ENCODE measurements at regions not wholly inside any gene's neighbourhood (a gene's known extent, or its start where the extent isn't known, plus 50 kb on each side); places are given as distances from the start of the nearest gene placed in this dataset.

DNA sequence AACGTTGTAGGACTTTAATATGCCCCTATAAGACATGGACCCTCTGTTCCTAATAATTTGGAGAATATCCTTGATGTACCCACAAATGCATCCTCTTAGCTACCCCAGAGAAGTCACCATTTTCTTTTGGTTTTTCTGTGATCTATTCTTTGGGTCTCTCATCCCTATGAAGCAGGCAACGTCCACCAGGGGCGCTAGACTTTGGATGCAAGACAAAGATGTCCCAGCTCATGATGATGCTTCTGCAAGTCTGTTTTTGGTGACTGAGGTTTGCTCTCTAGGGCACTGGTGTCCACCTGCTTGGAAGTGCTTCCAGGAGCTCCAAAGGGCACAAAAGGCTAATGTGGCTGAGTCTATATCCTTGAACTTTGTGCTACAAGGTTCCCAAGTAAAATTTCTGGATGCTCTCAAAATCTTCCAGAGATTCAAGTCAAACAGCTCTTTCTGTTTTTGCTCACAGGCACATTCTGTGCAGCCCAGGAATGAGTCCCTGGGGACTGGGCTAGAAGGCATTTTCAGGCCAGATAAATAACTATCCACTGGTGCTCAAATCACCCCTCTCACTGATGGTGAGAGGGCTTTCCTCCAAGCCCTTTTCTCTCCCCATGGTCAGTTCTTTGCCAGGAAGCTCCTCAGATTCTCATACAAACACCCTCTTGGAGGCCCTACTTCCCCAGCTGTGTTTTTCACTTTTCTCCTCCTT is 166.4 kb downstream of the C7orf25 start:
- Histone ChIP-seq H3K27ac (ENCODE audit: low read depth, low read length) (no peak overlapping the region), H3K4me1 (ENCODE audit: control insufficient read depth in 5 of 5, insufficient read depth in 5 of 5, low read length in 5 of 5) (peaks cover 0 to 10% (median 5%) of the 10 kb centered on the region in 5 donors), H3K4me3 (ENCODE audit: low read depth in 1 of 5, low read length in 5 of 5) (no peak overlapping the region), H3K9me3 (ENCODE audit: control insufficient read depth in 5 of 5, low read length in 5 of 5) (no peaks in the 10 kb centered on the region), H3K9ac (ENCODE audit: low read length in 5 of 5) (no peak overlapping the region), H3K36me3 (ENCODE audit: control insufficient read depth in 5 of 5, insufficient read depth in 5 of 5, low read length in 5 of 5) (no peaks in the 10 kb centered on the region), H3K27me3 (ENCODE audit: control insufficient read depth in 5 of 5, insufficient read depth in 4 of 5, low read length in 5 of 5) (no peaks in the 10 kb centered on the region)

DNA sequence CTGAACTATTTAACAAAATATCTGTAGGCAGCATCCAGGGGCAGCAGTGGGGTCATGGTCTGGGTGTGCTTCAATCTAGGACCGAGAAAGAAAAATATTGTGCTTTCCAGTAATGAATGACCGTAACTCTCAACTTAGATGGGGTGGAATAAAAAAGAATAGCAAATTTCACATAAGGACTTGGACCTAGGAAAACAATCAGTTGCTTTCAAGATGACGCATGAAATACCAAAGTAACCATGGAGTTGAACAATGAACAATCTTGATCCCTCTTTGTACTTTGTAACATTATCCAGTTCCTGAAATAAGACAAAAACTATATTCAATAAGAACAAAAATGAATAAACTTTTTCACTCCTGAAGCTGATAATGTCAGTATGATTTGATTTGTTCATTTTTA is 167.1 kb downstream of the C7orf25 start:
- H3K36me3 ChIP-seq (ENCODE audit: control insufficient read depth in 5 of 5, insufficient read depth in 5 of 5, low read length in 5 of 5): no peaks in the 10 kb centered on the region
- peaks cover 0 to 13% (median 6%) of the 10 kb centered on the region in 5 donors for H3K4me1 ChIP-seq (ENCODE audit: control insufficient read depth in 5 of 5, insufficient read depth in 5 of 5, low read length in 5 of 5)
- no peak overlapping the region for H3K9ac ChIP-seq (ENCODE audit: low read length in 5 of 5)
- H3K27me3 ChIP-seq (ENCODE audit: control insufficient read depth in 5 of 5, insufficient read depth in 4 of 5, low read length in 5 of 5): no peaks in the 10 kb centered on the region
- H3K27ac ChIP-seq (ENCODE audit: low read depth, low read length): no peak overlapping the region
- H3K9me3 ChIP-seq (ENCODE audit: control insufficient read depth in 5 of 5, low read length in 5 of 5): no peaks in the 10 kb centered on the region
- no peak overlapping the region for H3K4me3 ChIP-seq (ENCODE audit: low read depth in 1 of 5, low read length in 5 of 5)

DNA sequence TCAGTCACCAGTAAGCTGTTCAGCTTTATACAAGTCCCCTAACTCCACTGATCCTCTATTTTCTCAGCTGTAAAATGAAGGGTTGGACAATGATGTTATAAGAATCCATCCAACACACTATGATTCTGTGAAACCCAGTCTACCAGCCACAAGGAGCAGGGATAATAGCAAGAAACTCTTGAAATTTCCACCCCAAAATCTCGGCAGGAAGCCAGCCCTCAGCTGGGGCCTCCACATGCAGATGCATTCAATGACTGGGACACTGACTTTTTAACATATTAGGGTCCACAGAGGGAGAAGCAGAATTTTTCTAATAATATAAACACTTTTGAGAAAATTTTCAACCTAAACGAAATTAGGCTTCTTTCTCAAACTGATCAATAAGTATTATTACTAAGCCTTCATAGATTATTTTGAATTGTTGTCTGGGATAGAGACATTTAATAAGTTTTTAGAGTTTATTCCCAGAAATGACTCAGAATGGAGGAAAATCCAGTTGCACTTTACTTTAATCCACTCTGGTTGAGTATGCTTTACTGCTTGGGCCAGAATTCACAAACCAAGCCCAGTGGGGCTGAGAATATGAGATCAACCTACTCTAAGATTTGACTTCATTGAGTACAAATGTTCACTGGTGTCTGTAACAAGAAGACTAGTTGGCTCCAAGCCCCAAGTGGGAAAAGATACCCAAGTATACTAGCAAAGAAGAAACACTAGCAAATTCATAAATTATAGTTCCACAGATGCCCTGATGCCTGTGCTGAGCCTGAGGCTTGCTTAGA is 168.6 kb downstream of the C7orf25 start:
- Histone ChIP-seq H3K36me3 (ENCODE audit: control insufficient read depth in 5 of 5, insufficient read depth in 5 of 5, low read length in 5 of 5) (no peaks in the 10 kb centered on the region), H3K9ac (ENCODE audit: low read length in 5 of 5) (no peak overlapping the region), H3K27ac (ENCODE audit: low read depth, low read length) (peak overlapping the region; percentile 3), H3K27me3 (ENCODE audit: control insufficient read depth in 5 of 5, insufficient read depth in 4 of 5, low read length in 5 of 5) (no peaks in the 10 kb centered on the region), H3K9me3 (ENCODE audit: control insufficient read depth in 5 of 5, low read length in 5 of 5) (no peaks in the 10 kb centered on the region), H3K4me1 (ENCODE audit: control insufficient read depth in 5 of 5, insufficient read depth in 5 of 5, low read length in 5 of 5) (peaks cover 0 to 19% (median 8%) of the 10 kb centered on the region in 5 donors), H3K4me3 (ENCODE audit: low read depth in 1 of 5, low read length in 5 of 5) (no peak overlapping the region)

DNA sequence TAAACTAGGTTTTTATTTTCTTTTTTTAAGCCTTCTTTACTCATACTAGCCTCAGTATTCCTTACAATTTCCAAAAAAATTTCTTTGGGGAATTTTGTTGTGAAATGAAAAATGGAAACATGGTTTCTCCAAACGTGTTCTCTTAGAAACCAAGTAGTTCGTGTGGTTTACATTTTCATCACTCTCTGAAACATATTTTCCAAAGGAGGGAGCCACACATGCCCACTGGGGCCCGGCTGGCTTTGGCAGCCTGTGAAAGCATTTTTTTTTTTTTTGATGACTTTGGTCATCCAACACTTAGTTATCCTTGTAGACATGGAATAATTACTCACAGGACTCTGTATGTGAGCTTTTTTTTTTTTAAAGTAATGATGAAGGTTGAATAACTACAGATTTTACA is 169.6 kb downstream of the C7orf25 start:
- H3K27ac ChIP-seq (ENCODE audit: low read depth, low read length): no peak overlapping the region
- H3K9me3 ChIP-seq (ENCODE audit: control insufficient read depth in 5 of 5, low read length in 5 of 5): no peaks in the 10 kb centered on the region
- H3K36me3 ChIP-seq (ENCODE audit: control insufficient read depth in 5 of 5, insufficient read depth in 5 of 5, low read length in 5 of 5): no peaks in the 10 kb centered on the region
- H3K9ac ChIP-seq (ENCODE audit: low read length in 5 of 5): no peak overlapping the region
- H3K27me3 ChIP-seq (ENCODE audit: control insufficient read depth in 5 of 5, insufficient read depth in 4 of 5, low read length in 5 of 5): no peaks in the 10 kb centered on the region
- H3K4me1 ChIP-seq (ENCODE audit: control insufficient read depth in 5 of 5, insufficient read depth in 5 of 5, low read length in 5 of 5): peaks cover 0 to 19% (median 8%) of the 10 kb centered on the region in 5 donors
- H3K4me3 ChIP-seq (ENCODE audit: low read depth in 1 of 5, low read length in 5 of 5): no peak overlapping the region

DNA sequence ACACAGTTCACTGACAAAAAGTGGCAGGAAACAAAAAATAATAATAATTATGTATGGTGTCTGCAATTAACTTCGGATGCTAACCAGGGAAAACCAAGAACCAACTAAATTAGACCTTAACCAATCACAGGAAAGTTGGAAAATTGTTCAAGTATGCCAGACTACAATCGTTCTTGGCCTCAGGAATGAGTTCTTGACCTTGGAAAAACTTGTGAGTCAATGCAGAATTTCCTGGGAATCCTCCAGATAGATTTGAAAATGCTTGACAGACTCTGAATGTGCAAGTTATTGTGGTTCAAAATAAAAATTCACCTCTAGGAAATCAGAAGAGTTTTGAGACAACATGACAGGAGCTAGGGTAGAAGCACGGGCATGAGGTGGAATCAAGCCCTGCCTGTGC is 171.5 kb downstream of the C7orf25 start:
- Histone ChIP-seq H3K9me3 (ENCODE audit: control insufficient read depth in 5 of 5, low read length in 5 of 5) (no peaks in the 10 kb centered on the region), H3K36me3 (ENCODE audit: control insufficient read depth in 5 of 5, insufficient read depth in 5 of 5, low read length in 5 of 5) (no peaks in the 10 kb centered on the region), H3K4me1 (ENCODE audit: control insufficient read depth in 5 of 5, insufficient read depth in 5 of 5, low read length in 5 of 5) (peaks cover 0 to 15% (median 5%) of the 10 kb centered on the region in 5 donors), H3K9ac (ENCODE audit: low read length in 5 of 5) (no peak overlapping the region), H3K4me3 (ENCODE audit: low read depth in 1 of 5, low read length in 5 of 5) (no peak overlapping the region), H3K27me3 (ENCODE audit: control insufficient read depth in 5 of 5, insufficient read depth in 4 of 5, low read length in 5 of 5) (no peaks in the 10 kb centered on the region), H3K27ac (ENCODE audit: low read depth, low read length) (no peak overlapping the region)

DNA sequence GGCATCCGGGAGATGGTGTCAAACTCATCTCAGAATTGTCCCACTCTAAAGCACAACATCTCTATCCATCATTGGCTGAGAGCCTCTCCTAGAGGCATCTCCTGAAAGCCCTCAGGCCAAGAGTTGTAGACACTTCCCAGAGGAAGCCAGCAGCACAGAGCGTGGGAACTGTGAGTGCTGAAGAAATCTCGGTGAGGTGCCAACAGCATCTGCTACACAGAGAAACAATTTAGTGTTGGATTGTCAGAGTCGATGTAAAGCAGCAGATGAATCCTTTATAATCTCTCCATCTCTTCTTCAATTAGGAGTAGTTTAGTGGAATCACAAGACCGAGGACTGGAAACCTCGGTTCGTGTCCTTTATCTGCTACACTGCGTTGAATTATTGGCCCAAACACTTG is 172.2 kb downstream of the C7orf25 start:
- Histone ChIP-seq H3K27me3 (ENCODE audit: control insufficient read depth in 5 of 5, insufficient read depth in 4 of 5, low read length in 5 of 5) (no peaks in the 10 kb centered on the region), H3K9me3 (ENCODE audit: control insufficient read depth in 5 of 5, low read length in 5 of 5) (no peaks in the 10 kb centered on the region), H3K4me3 (ENCODE audit: low read depth in 1 of 5, low read length in 5 of 5) (no peak overlapping the region), H3K27ac (ENCODE audit: low read depth, low read length) (no peak overlapping the region), H3K36me3 (ENCODE audit: control insufficient read depth in 5 of 5, insufficient read depth in 5 of 5, low read length in 5 of 5) (no peaks in the 10 kb centered on the region), H3K9ac (ENCODE audit: low read length in 5 of 5) (no peak overlapping the region), H3K4me1 (ENCODE audit: control insufficient read depth in 5 of 5, insufficient read depth in 5 of 5, low read length in 5 of 5) (peaks cover 0 to 13% (median 5%) of the 10 kb centered on the region in 5 donors)

DNA sequence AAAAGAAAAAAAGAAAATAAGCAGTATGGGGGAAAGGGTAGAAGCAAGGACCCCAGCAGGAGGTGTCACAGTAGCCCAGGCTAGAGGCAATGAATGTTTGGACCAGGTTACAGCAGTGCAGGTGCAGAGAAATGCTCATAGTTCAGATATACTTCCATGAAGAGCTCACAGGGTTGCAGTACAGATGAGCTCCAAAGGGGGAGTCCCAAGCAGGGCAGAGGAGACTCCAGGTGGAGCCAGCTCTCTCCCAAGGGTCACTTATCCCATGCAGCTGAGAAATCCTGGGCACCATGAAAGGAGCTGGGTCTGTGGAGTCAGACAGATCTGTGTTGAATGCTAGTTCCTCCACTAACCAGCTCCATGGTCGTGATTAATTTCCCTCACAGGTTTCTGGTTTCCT is 174.9 kb downstream of the C7orf25 start:
- Histone ChIP-seq H3K27ac (ENCODE audit: low read depth, low read length) (no peak overlapping the region), H3K4me1 (ENCODE audit: control insufficient read depth in 5 of 5, insufficient read depth in 5 of 5, low read length in 5 of 5) (peaks cover 0 to 9% (median 2%) of the 10 kb centered on the region in 5 donors), H3K9me3 (ENCODE audit: control insufficient read depth in 5 of 5, low read length in 5 of 5) (no peaks in the 10 kb centered on the region), H3K27me3 (ENCODE audit: control insufficient read depth in 5 of 5, insufficient read depth in 4 of 5, low read length in 5 of 5) (peaks cover 0 to 2% (median 0%) of the 10 kb centered on the region in 5 donors), H3K4me3 (ENCODE audit: low read depth in 1 of 5, low read length in 5 of 5) (no peak overlapping the region), H3K36me3 (ENCODE audit: control insufficient read depth in 5 of 5, insufficient read depth in 5 of 5, low read length in 5 of 5) (no peaks in the 10 kb centered on the region), H3K9ac (ENCODE audit: low read length in 5 of 5) (no peak overlapping the region)

DNA sequence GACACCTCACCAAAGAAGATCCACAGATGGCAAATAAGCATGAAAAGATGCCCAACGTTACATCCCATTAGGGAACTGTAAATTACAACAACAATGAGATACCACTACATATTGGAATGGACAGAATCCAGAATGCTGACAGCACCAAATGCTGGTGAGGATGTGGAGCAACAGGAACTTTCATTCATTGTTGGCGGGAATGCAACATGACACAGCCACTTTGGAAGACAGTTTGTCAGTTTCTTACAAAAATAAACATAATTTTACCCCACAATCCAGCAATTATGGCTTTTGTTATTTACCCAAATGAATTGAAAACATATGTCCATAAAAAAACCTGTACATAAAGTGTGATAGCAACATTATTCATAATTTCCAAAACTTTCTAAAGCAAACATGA is 176.8 kb downstream of the C7orf25 start:
- no peak overlapping the region for H3K9ac ChIP-seq (ENCODE audit: low read length in 5 of 5)
- H3K27me3 ChIP-seq (ENCODE audit: control insufficient read depth in 5 of 5, insufficient read depth in 4 of 5, low read length in 5 of 5): peaks cover 0 to 2% (median 0%) of the 10 kb centered on the region in 5 donors
- H3K4me1 ChIP-seq (ENCODE audit: control insufficient read depth in 5 of 5, insufficient read depth in 5 of 5, low read length in 5 of 5): peaks cover 0 to 9% (median 0%) of the 10 kb centered on the region in 5 donors
- no peaks in the 10 kb centered on the region for H3K36me3 ChIP-seq (ENCODE audit: control insufficient read depth in 5 of 5, insufficient read depth in 5 of 5, low read length in 5 of 5)
- H3K9me3 ChIP-seq (ENCODE audit: control insufficient read depth in 5 of 5, low read length in 5 of 5): no peaks in the 10 kb centered on the region
- no peak overlapping the region for H3K27ac ChIP-seq (ENCODE audit: low read depth, low read length)
- no peak overlapping the region for H3K4me3 ChIP-seq (ENCODE audit: low read depth in 1 of 5, low read length in 5 of 5)

DNA sequence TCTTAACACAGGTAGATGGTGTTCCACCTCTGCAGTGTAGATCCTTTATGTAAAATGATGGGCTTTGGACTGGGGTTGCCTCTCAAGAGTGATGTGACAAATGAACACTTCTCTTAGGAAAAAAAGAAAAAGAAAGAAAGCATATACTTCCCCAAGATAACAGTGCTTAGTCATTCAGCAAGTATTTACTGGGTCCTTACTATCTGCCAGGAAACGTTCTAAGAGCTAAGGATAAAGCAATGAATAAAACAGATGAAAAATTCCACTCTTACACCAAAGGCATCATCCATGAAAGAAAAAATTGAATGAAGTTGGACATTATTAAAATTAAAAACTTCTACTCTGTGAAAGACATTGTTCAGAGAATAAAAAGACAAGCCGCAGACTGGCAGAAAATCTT is 177.3 kb downstream of the C7orf25 start:
- peaks cover 0 to 2% (median 0%) of the 10 kb centered on the region in 5 donors for H3K27me3 ChIP-seq (ENCODE audit: control insufficient read depth in 5 of 5, insufficient read depth in 4 of 5, low read length in 5 of 5)
- H3K27ac ChIP-seq (ENCODE audit: low read depth, low read length): no peak overlapping the region
- H3K9me3 ChIP-seq (ENCODE audit: control insufficient read depth in 5 of 5, low read length in 5 of 5): no peaks in the 10 kb centered on the region
- H3K4me1 ChIP-seq (ENCODE audit: control insufficient read depth in 5 of 5, insufficient read depth in 5 of 5, low read length in 5 of 5): peaks cover 0 to 5% (median 0%) of the 10 kb centered on the region in 5 donors
- no peak overlapping the region for H3K9ac ChIP-seq (ENCODE audit: low read length in 5 of 5)
- no peak overlapping the region for H3K4me3 ChIP-seq (ENCODE audit: low read depth in 1 of 5, low read length in 5 of 5)
- no peaks in the 10 kb centered on the region for H3K36me3 ChIP-seq (ENCODE audit: control insufficient read depth in 5 of 5, insufficient read depth in 5 of 5, low read length in 5 of 5)

DNA sequence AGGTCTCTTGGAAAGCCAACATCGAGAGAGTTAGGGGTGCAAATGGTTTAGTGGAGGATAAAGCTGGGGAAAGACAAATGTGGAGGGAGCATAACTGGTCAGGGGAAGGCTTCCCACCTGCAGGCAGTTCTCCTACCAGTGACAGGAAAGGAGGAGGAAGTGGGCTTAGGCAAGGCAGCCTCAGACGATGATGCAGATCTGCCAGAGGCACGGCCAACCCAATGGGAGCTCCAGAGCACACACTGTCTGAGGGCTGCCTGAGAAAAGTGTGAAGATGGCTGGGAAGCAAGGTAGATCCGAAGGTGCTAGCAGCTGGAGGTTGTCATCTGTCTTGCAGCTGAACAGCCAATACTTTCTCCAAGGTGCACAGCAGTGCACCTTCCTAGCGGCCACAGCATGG is 178.8 kb downstream of the C7orf25 start:
- H3K27me3 ChIP-seq (ENCODE audit: control insufficient read depth in 5 of 5, insufficient read depth in 4 of 5, low read length in 5 of 5): peaks cover 0 to 2% (median 0%) of the 10 kb centered on the region in 5 donors
- H3K4me1 ChIP-seq (ENCODE audit: control insufficient read depth in 5 of 5, insufficient read depth in 5 of 5, low read length in 5 of 5): no peaks in the 10 kb centered on the region
- no peak overlapping the region for H3K9ac ChIP-seq (ENCODE audit: low read length in 5 of 5)
- H3K4me3 ChIP-seq (ENCODE audit: low read depth in 1 of 5, low read length in 5 of 5): no peak overlapping the region
- H3K27ac ChIP-seq (ENCODE audit: low read depth, low read length): no peak overlapping the region
- no peaks in the 10 kb centered on the region for H3K9me3 ChIP-seq (ENCODE audit: control insufficient read depth in 5 of 5, low read length in 5 of 5)
- no peaks in the 10 kb centered on the region for H3K36me3 ChIP-seq (ENCODE audit: control insufficient read depth in 5 of 5, insufficient read depth in 5 of 5, low read length in 5 of 5)
